ENCODE measurements at regions not wholly inside any gene's neighbourhood (a gene's known extent, or its start where the extent isn't known, plus 50 kb on each side); places are given as distances from the start of the nearest gene placed in this dataset.

DNA sequence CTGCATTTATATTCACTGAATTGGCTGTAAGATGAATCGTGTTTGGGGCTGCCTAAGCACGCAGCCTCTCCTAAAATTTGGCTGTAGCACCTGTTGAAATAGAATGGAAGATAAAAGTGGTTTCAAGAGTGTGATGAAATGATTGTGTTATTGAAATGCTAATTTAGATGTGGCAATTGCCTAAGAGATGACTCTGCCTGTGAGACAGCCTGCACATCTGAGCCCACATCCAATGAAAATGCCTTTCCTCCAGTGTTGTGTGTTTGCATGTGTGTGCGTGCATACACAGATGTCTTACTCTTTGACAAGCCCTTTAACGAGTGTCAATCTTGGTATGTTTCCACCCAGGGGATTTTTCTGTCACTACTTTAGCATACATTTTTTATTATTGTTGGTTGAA, 346.9 kb downstream of the MEIS1 start:
- DNase-seq (ENCODE audit: low read depth in 2 of 2): no peak
- TF ChIP-seq, protein P1, sequence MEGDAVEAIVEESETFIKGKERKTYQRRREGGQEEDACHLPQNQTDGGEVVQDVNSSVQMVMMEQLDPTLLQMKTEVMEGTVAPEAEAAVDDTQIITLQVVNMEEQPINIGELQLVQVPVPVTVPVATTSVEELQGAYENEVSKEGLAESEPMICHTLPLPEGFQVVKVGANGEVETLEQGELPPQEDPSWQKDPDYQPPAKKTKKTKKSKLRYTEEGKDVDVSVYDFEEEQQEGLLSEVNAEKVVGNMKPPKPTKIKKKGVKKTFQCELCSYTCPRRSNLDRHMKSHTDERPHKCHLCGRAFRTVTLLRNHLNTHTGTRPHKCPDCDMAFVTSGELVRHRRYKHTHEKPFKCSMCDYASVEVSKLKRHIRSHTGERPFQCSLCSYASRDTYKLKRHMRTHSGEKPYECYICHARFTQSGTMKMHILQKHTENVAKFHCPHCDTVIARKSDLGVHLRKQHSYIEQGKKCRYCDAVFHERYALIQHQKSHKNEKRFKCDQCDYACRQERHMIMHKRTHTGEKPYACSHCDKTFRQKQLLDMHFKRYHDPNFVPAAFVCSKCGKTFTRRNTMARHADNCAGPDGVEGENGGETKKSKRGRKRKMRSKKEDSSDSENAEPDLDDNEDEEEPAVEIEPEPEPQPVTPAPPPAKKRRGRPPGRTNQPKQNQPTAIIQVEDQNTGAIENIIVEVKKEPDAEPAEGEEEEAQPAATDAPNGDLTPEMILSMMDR (IDR thresholded peaks at IDR 0.05; ENCODE audit: low read depth, low read length): no peak
- H3K4me3 ChIP-seq (replicated peaks in 1 of 2; ENCODE audit: low read depth in 2 of 2, low read length in 2 of 2): no peak overlapping the region

DNA sequence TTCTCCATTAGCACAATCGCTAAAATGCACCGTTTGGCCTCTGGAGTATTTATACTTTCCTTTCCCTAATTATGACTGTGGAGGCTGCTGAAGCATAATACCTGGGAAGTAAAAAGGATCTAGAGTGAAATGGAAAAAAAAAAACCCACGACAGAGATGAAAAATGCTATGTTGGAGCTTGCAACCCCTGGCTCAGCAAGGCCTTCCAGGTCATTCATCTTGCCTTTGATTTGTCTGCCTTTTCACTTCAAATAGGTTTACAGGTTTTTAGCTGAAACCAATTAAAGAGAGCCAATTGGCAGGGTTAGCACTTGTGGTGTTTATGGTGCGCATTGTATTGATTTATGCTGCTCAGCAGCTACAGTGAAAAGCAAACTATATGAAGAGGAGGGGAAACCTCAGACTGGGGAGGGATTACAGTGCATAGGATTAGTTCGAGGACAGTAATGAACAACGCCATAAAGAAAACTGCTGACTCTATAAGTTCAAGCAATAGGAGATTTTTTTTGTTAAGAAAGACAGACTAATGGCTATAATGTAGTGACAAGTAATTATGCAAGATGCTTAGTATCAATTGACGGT, 347.9 kb downstream of the MEIS1 start:
- DNase-seq (ENCODE audit: low read depth in 2 of 2): no peak
- TF ChIP-seq, protein P1 (IDR thresholded peaks at IDR 0.05; ENCODE audit: low read depth, low read length): no peak
- no peak overlapping the region for H3K4me3 ChIP-seq (replicated peaks in 1 of 2; ENCODE audit: low read depth in 2 of 2, low read length in 2 of 2)

DNA sequence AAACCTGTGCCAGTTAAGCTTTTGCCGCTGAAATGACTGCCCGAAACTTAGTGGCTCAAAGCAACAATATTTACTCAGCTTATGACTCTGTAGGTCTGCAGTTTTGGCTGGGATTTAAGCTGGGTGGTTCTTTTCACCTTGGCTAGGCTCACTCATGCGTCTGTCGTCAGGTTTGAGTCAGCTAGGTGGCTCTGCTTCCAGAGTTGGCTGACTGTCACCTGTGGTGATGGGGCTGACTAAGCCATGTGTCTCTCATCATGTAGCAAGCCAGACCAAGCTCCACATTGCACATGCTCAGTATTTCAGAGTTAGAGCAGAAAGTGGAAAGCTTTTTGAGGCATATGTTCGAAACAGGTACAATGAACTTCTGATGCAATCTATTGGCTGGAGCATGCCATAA, 354.8 kb downstream of the MEIS1 start:
- peak in 1 of 2 donors; percentile 9 for DNase-seq (ENCODE audit: low read depth in 2 of 2)
- TF ChIP-seq, protein P1 (IDR thresholded peaks at IDR 0.05; ENCODE audit: low read depth, low read length): no peak
- no peak overlapping the region for H3K4me3 ChIP-seq (replicated peaks in 1 of 2; ENCODE audit: low read depth in 2 of 2, low read length in 2 of 2)

DNA sequence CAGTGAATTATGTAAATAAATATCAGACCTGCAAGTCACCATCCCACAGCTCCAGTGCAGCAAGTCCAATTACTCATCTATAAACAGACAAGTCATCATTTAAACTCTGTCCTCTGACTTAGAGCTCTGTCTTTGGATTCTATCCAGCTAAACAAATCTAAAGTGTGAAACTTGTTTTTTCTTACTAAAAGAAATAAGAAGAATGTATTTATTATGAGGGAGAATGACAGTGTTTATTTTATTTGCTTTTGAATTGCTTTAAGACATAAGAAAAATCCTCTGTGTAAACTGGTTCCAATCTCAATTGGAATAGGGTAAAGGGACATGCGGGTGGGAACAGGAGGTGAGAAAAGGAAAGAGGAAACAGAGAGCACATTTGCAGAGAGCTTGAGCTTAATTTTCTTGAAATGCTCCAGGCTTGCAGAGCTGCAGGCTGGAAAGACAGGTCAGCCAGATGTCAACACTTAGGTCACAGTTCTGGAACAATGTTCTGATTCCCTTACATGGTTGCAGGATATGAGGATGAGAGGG, 355.8 kb downstream of the MEIS1 start:
- DNase-seq (ENCODE audit: low read depth in 2 of 2): peak; percentile 24 to 70
- TF ChIP-seq, protein P1 (IDR thresholded peaks at IDR 0.05; ENCODE audit: low read depth, low read length): no peak
- H3K4me3 ChIP-seq (replicated peaks in 1 of 2; ENCODE audit: low read depth in 2 of 2, low read length in 2 of 2): no peak overlapping the region

DNA sequence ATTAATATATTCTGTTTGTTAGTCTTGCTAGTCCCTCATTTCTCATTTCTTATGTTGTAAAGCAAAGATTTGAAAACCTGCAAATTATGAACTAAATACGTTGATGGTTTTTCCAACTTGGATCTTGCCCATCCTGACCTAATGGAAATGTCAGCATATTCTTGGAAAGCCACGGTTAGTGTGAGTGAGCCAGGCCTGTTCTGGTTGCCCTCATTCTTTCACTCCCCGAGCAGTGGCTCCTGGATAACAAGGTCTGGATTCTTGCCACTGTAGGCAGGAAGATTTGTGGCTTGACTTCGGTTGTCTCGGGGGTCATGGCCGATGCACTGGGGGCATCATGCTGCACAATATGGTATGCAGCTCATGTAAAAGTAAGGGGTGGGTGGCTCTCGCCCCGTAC, 359.1 kb downstream of the MEIS1 start:
- DNase-seq (ENCODE audit: low read depth in 2 of 2): no peak
- TF ChIP-seq, protein P1 (IDR thresholded peaks at IDR 0.05; ENCODE audit: low read depth, low read length): no peak
- no peak overlapping the region for H3K4me3 ChIP-seq (replicated peaks in 1 of 2; ENCODE audit: low read depth in 2 of 2, low read length in 2 of 2)

DNA sequence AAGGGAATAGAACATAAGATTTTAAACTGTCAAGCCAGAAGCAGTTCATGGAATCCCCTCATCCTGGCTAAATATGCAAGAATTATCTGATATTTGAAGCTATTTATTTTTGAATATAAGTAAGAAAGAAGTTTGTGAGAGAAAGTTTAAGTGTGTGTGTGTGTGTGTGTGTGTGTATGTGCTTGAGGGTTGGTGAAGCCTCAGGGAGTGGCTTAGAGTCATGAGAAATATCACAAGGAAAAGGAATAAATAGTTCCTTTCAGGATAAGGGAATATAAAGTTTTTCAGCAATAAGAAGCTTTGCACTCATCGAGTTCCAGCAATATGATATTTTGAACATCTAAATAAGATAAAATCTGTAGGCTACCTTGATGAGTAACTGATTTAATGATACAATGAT, 359.6 kb downstream of the MEIS1 start:
- H3K4me3 ChIP-seq (replicated peaks in 1 of 2; ENCODE audit: low read depth in 2 of 2, low read length in 2 of 2): no peak overlapping the region
- TF ChIP-seq, protein P1 (IDR thresholded peaks at IDR 0.05; ENCODE audit: low read depth, low read length): no peak
- DNase-seq (ENCODE audit: low read depth in 2 of 2): no peak

DNA sequence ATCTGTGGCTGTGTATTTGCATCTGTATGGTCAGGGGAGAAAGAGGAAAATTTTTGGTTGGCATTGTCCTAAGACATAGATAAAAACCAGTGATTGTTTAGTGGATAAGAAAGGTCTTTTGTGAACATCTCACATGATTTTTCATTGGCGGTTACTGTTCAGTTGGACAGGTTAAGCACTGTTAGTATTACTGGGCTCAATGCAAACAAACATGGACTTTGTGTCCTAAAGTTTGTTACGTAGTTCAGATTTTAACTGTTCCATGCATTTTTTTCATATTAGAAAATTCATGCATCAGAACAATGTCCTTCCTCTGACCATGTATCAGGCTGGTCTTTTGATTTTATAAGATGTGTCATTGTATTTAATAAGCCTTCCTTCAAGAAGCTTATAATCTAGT, 368.0 kb downstream of the MEIS1 start:
- TF ChIP-seq, protein P1 (IDR thresholded peaks at IDR 0.05; ENCODE audit: low read depth, low read length): no peak
- no peak for DNase-seq (ENCODE audit: low read depth in 2 of 2)
- H3K4me3 ChIP-seq (replicated peaks in 1 of 2; ENCODE audit: low read depth in 2 of 2, low read length in 2 of 2): no peak overlapping the region
